IPS-20b (cell line): ENCODE measurements at regions not wholly inside any gene's neighbourhood (a gene's known extent, or its start where the extent isn't known, plus 50 kb on each side); places are given as distances from the start of the nearest gene placed in this dataset.
A peak's percentile ranks its signal among the peaks of the same experiment; 100 is the strongest.

Experiments
- H3K27ac ChIP-seq: one replicate; pipeline ENCODE4 v1.5.1; 2013; ENCODE audit warnings: low read length
- H3K27me3 ChIP-seq: 2 replicates; pipeline ENCODE4 v1.6.1; 2013; ENCODE audit warnings: mild to moderate bottlenecking, low read length, inconsistent platforms; ENCODE audit not compliant: insufficient read depth
- H3K36me3 ChIP-seq: 2 replicates; pipeline ENCODE4 v1.6.1; 2013; ENCODE audit warnings: low read depth, mild to moderate bottlenecking, inconsistent platforms, low read length, moderate library complexity; ENCODE audit not compliant: insufficient read depth
- H3K4me1 ChIP-seq: 2 replicates; pipeline ENCODE4 v1.6.1; 2013; ENCODE audit warnings: mild to moderate bottlenecking, control low read depth, inconsistent platforms, low read length, moderate library complexity; ENCODE audit not compliant: insufficient read depth
- H3K4me3 ChIP-seq: 2 replicates; pipeline ENCODE4 v1.5.1; 2013; ENCODE audit warnings: mild to moderate bottlenecking, low read length, inconsistent platforms
- H3K9ac ChIP-seq: 2 replicates; pipeline ENCODE4 v1.6.1; 2013; ENCODE audit warnings: low read depth, mild to moderate bottlenecking, inconsistent platforms, low read length, moderate library complexity
- H3K9me3 ChIP-seq: 2 replicates; pipeline ENCODE4 v1.6.1; 2013; ENCODE audit warnings: mild to moderate bottlenecking, low read depth, low read length, inconsistent platforms; ENCODE audit not compliant: insufficient read depth

DNA sequence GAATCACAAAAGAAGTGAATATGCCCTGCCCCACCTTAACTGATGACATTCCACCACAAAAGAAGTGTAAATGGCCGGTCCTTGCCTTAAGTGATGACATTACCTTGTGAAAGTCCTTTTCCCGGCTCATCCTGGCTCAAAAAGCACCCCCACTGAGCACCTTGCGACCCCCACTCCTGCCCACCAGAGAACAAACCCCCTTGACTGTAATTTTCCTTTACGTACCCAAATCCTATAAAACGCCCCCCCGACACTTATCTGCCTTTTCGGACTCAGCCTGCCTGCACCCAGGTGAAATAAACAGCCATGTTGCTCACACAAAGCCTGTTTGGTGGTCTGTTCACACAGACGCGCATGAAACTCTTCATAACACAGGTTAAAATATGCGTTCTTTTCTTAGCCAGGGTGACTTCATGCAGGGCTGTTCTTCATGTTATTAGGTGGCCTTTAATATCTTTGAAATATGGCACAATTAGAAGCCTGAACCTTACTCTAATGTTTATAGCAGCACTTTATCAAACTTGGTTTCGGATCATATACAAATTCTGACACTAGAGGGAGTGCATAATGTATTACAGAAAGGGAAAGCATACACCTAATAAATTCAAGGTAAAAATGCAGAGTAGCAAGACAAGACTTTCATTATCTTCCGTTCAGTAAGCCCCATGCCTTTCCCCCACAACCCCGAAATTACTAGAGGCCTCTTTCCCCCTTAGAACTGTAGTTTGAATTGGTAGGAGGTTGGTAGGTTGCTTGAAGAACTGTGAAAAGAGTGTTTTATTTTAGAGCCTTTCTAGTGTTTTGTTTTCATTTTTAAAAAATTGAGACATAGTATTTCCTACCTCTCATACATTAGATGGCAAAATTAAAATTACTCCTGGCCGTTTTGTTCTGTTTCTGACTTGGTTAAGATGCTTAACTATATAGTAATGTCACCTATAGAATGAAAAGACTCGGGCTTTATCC lies 117.9 kb downstream of the NPY start:
- Histone ChIP-seq H3K27ac (peak overlapping the region; percentile 45), H3K36me3 (peaks cover 58% of the 10 kb centered on the region), H3K27me3 (no peaks in the 10 kb centered on the region), H3K4me1 (peaks cover 26% of the 10 kb centered on the region), H3K4me3 (peak overlapping the region; percentile 65), H3K9me3 (0 out of 2 replicates have a peak, but pooled peaks cover 1% of the 10 kb centered on the region), H3K9ac (peak overlapping the region; percentile 63)

DNA sequence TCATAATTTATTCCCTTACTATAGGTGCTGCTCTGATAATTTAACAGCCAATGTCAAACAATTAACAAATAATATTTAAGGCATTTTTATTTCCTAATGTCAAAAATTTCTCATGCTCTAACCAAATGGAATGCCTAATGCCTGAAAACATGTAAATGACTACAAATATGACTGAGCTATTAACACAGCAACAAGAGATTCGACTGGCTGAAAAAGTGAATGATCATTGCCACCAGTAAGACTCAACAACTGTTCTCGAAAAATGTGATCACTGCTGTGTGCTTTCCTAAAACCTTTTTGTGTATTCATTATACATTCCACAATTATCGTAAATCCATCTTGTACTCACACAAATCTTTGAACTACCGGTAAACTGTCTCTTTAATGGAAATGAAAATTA lies 118.7 kb downstream of the NPY start:
- Histone ChIP-seq H3K27me3 (no peaks in the 10 kb centered on the region), H3K27ac (peak overlapping the region; percentile 45), H3K9ac (peak overlapping the region; percentile 63), H3K9me3 (peaks cover 7% of the 10 kb centered on the region; the same call in 1 of the 2 replicates), H3K36me3 (peaks cover 66% of the 10 kb centered on the region), H3K4me3 (peak overlapping the region; percentile 65), H3K4me1 (peaks cover 28% of the 10 kb centered on the region)

DNA sequence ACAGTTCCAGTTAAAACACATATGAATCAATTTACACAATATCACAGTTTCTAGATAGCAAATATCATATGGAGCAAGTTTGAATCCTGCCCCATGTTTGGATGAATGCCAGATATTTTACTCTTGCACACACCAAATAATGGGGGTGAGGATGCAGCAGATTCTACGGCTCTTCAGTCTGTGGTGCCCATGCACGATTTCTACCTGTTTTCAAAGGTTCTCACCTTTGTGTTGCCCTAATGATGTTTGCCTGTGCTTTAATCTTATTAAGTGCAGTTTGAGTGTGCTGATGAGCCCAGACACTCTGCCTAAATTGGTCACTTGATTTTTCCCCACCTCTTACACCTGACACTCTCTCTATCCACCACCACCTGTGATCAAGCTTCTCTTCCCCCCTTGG lies 119.6 kb downstream of the NPY start:
- H3K4me3 ChIP-seq, result peak overlapping the region; percentile 65; the same call in 1 of the 2 replicates
- H3K27me3 ChIP-seq, result no peaks in the 10 kb centered on the region
- peaks cover 28% of the 10 kb centered on the region for H3K4me1 ChIP-seq
- no peak overlapping the region for H3K9ac ChIP-seq
- H3K9me3 ChIP-seq, result peaks cover 14% of the 10 kb centered on the region; the same call in 1 of the 2 replicates
- no peak overlapping the region for H3K27ac ChIP-seq
- H3K36me3 ChIP-seq, result peaks cover 73% of the 10 kb centered on the region

DNA sequence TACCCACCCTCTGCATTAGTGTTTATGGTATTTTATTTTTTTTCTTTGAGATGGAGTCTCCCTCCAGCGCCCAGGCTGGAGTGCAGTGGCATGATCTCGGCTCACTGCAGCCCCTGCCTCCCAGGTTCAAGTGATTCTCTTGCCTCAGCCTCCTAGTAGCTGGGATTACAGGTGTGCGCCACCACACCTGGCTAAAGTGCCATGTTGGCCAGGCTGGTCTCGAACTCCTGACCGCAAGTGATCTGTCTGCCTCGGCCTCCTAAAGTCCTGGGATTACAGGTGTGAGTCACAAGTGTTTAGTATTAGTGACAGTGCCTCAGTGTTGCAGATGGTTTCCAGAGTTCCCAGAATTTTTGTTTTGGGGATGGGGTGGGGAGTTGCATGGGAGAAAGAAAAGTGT lies 120.3 kb downstream of the NPY start:
- H3K4me3 ChIP-seq, result no peak overlapping the region
- no peak overlapping the region for H3K9ac ChIP-seq
- no peaks in the 10 kb centered on the region for H3K27me3 ChIP-seq
- no peak overlapping the region for H3K27ac ChIP-seq
- H3K4me1 ChIP-seq, result peaks cover 28% of the 10 kb centered on the region
- H3K9me3 ChIP-seq, result peaks cover 20% of the 10 kb centered on the region; the same call in 1 of the 2 replicates
- H3K36me3 ChIP-seq, result peaks cover 69% of the 10 kb centered on the region

DNA sequence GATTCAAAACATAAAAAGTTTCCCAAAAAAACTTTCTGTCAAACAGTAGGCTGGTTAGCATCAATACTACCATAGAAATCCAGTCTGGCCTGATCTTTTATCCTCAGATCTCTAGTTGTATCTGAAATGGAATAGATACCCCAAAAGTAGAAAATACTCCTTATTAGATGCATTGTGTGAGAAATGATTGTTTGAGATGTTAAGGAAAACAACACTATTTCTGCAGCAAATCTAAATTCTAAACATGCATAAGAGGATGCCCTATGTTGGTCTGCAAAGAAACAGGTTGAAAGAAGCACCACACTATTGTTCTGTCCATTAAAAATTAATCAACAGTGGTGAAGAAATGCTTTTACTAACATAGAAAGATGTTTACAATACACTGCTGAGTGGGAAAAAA lies 121.0 kb downstream of the NPY start:
- H3K4me3 ChIP-seq, result no peak overlapping the region
- H3K9ac ChIP-seq, result no peak overlapping the region
- no peaks in the 10 kb centered on the region for H3K27me3 ChIP-seq
- no peak overlapping the region for H3K27ac ChIP-seq
- H3K9me3 ChIP-seq, result peaks cover 25% of the 10 kb centered on the region; the same call in 1 of the 2 replicates
- H3K36me3 ChIP-seq, result peaks cover 68% of the 10 kb centered on the region
- H3K4me1 ChIP-seq, result peaks cover 28% of the 10 kb centered on the region

DNA sequence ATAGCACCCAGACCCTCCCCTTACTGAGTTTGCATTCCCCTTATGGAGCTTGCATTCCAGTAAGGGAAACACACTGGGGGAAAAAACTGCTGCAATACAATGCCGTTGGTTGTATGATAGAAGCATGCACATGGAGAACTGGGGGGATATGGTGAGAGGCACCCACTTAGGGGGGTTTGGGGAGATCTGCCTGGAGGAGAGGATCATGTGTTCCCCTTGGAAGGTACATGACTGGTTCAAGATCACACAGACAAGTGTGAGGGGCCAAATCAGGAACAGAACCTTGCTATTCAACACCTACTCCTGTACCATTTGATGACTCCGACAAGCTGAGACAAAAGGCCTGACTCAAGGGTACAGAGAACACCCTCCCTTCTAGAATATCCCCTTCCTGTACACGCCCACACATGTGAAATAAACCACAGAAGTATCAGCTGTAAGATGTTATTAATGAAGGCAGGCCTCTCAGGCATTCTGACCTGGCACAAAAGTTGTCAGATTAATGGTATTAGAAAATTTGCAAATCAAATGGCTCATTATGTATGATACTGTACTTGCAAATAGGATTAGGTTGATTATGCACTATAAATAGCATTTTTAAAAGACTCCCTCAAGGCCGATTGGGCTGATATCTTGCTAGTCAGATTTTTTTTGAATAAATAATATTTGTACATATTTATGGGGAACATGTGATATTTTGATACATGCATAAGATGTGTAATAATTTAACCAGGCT lies 122.2 kb downstream of the NPY start:
- Histone ChIP-seq H3K36me3 (peaks cover 68% of the 10 kb centered on the region), H3K27ac (no peak overlapping the region)

DNA sequence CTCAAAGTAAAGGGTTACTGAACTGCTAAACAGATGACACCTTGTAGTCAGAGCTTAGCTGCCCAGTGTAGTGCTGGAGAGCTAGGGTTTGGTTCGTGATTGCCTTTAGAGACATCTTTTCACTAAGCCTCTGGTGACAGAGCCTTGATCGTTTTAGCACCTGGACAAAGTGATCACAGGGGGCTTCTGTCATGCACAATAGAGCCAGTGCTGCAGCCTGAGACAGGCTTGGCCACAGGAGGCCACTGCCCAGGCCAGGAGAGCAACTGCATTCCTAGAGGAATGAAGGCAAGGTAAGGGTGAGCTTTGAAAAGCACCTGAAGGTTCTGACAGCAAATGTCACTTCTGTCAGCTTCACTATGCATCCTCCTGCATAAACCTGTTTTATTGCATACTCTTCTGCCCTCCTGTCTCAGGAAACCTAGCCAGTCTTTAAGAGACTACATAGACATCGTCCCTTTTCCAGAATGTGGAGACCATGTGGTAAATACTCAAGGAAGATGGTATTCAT lies 122.9 kb downstream of the NPY start:
- Histone ChIP-seq H3K27ac (no peak overlapping the region), H3K4me1 (peaks cover 26% of the 10 kb centered on the region), H3K9ac (no peak overlapping the region), H3K4me3 (no peak overlapping the region), H3K36me3 (peaks cover 66% of the 10 kb centered on the region), H3K9me3 (peaks cover 44% of the 10 kb centered on the region; the same call in 1 of the 2 replicates), H3K27me3 (no peaks in the 10 kb centered on the region)

More for the DNA sequence above, 122.2 kb downstream of the NPY start:
- Histone ChIP-seq H3K9me3 (peaks cover 37% of the 10 kb centered on the region; the same call in 1 of the 2 replicates), H3K4me3 (no peak overlapping the region), H3K9ac (no peak overlapping the region), H3K4me1 (peaks cover 28% of the 10 kb centered on the region), H3K27me3 (no peaks in the 10 kb centered on the region)

DNA sequence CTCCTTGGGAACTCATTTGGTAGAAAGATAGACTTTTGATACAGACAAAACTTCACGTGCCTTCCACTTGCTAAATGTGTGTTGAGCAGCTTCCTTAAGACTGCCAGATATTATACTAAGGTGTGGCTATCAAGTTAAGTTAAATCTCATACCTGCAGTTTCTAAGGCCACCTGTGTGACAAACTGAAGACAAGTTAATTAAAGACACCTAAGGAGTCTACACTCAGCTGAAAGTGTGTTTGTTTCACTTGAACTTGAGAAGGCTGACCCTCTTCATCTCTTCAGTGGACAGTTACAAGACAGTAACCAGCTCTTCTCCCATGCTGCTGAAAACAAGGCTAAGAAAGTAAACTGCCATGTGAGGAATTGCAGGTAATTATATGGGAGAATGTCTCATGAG lies 124.0 kb downstream of the NPY start:
- no peak overlapping the region for H3K9ac ChIP-seq
- no peak overlapping the region for H3K4me3 ChIP-seq
- H3K9me3 ChIP-seq, result peaks cover 54% of the 10 kb centered on the region; the same call in 1 of the 2 replicates
- H3K4me1 ChIP-seq, result peaks cover 17% of the 10 kb centered on the region
- no peaks in the 10 kb centered on the region for H3K27me3 ChIP-seq
- H3K27ac ChIP-seq, result no peak overlapping the region
- H3K36me3 ChIP-seq, result peaks cover 54% of the 10 kb centered on the region

DNA sequence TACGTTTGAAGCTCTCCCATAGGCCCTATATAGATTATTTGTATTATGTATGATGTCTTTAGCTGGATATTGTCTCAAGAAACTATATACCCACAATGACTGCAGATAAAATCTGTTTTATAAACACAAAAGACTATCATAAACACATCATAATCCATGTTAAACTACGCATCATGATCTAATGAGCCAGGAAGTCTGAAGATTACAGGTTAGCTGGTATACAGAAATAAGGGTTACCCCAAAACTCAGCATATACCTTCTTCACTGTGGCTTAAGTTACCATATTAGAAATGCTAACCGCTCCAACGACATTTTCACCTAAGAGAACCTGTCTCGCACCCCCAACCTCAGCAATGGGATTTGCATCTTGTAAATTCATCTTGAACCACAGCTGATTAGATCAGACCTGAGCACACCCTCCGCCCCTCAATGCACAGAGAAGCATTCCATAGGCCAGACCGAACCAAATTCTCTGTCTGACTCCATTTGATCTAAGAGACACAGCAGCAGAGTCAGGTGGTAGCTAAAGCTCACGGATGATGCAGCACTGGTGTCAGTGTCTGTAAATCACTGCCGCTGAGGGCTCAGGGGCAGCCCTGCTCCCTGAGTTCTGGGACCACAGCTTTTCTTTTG lies 124.9 kb downstream of the NPY start:
- Histone ChIP-seq H3K27ac (no peak overlapping the region), H3K4me1 (peaks cover 17% of the 10 kb centered on the region), H3K36me3 (peaks cover 45% of the 10 kb centered on the region), H3K4me3 (no peak overlapping the region), H3K9ac (no peak overlapping the region), H3K27me3 (no peaks in the 10 kb centered on the region), H3K9me3 (peaks cover 63% of the 10 kb centered on the region)

DNA sequence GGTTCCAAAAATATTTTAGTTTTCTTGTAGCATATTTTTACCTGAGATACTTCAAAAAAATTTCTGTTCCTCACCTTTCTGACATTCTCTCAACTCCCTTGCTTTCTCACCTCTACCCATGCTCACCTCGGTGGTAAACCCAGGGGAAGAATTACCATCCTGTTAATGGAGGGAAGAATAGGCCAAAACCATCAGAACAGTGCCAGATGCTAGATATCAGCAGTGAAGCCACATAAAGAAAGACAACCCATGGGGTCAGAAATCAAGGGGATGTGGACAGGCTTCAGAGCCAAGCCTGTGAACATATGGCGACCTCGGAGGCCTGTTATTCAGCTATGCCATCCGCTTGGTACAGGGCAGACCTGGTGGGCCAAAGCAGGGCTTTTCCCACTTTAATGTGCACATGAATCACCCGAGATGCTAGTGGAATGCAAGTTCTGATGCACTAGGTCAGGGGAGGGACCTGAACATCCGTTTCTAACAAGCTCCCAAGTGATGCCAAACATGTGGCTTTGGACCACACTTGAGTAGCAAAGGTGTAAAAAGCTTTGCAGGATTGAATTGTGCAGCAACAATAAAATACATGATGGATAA lies 125.5 kb downstream of the NPY start:
- Histone ChIP-seq H3K9me3 (peaks cover 69% of the 10 kb centered on the region), H3K27me3 (no peaks in the 10 kb centered on the region), H3K4me3 (no peak overlapping the region), H3K9ac (no peak overlapping the region), H3K4me1 (peaks cover 17% of the 10 kb centered on the region), H3K36me3 (peaks cover 39% of the 10 kb centered on the region), H3K27ac (no peak overlapping the region)

DNA sequence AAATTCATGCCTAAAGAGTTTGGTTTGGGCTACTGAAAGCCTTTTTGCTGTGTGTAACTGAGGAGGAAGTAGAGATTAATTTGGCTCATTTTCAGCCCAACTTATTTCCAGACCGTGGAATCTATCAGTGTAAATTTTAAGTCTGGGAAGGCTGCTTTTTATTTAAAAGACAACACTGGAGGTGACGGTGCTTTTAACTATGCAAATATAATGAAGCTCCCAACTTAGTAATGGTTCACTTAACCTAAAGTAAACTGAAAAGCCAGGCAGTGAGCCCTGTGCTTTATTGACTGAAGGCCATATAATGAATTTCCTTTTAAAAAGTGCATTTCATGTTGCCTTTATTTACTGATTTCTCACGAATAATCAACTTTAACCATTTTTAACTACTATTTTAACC lies 127.2 kb downstream of the NPY start:
- Histone ChIP-seq H3K9ac (no peak overlapping the region), H3K4me1 (peaks cover 9% of the 10 kb centered on the region; the same call in 1 of the 2 replicates), H3K27ac (no peak overlapping the region), H3K27me3 (no peaks in the 10 kb centered on the region), H3K4me3 (no peak overlapping the region), H3K9me3 (peaks cover 74% of the 10 kb centered on the region), H3K36me3 (peaks cover 22% of the 10 kb centered on the region; the same call in 1 of the 2 replicates)
